ENCODE measurements at regions not wholly inside any gene's neighbourhood (a gene's known extent, or its start where the extent isn't known, plus 50 kb on each side); places are given as distances from the start of the nearest gene placed in this dataset.

DNA sequence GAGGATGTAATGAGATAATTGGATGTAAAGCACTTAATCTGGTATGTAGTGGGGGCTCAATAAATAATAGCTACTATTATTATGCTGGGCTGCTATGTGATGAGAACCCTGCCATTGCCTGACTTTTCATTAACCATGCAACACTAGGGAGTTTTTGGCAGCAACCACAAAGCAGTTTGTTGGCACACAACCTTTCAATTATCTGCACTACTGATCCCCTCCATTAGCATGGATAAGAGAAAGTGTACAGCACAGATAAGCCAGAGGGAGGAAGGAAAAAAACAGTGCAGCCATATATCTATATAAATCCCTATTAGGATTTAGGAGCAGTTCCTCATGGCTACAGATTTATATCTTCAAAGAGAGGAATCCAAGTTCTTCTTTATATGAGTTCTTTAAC is 498.5 kb downstream of the NUF2 start:
- H3K36me3 ChIP-seq (ENCODE audit: insufficient read depth, low read length): no peaks in the 10 kb centered on the region
- DNase-seq (ENCODE audit: low read depth, low spot score): no peak
- peak overlapping the region; percentile 11 for H3K9ac ChIP-seq (ENCODE audit: insufficient read length)
- no peaks in the 10 kb centered on the region for H3K9me3 ChIP-seq (ENCODE audit: low read depth, low read length)
- no peak for TF ChIP-seq POLR2AphosphoS5 (IDR thresholded peaks at IDR 0.05; ENCODE audit: borderline replicate concordance, low read depth, low read length)
- no peak for TF ChIP-seq EZH2 (IDR thresholded peaks at IDR 0.05)
- no peak for TF ChIP-seq FOXP2 (optimal IDR thresholded peaks at IDR 0.05; ENCODE audit: control extremely low read depth, extremely low read length, insufficient read depth)
- H3K27ac ChIP-seq: no peak overlapping the region
- H3K4me3 ChIP-seq: no peak overlapping the region

DNA sequence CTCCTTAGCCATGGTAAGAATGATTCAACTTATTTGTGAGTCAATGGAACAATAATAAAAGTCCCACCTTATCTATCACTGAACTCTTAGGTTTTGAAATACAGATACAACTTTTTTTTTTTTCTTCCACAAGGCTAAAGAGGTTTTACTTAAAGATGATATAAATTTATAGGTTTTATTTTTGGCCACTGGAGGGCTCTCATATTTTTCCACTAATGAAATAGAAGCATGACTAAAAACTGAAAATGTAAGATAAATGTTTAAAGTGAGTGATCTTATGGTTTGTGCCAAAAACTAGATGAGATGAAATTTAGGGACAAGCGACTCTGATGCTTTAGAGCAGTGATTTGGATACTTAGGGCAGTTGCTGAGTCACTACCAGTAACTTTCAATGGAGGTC is 499.0 kb downstream of the NUF2 start:
- H3K9me3 ChIP-seq (ENCODE audit: low read depth, low read length): no peaks in the 10 kb centered on the region
- no peak overlapping the region for H3K4me3 ChIP-seq
- no peak for TF ChIP-seq FOXP2 (optimal IDR thresholded peaks at IDR 0.05; ENCODE audit: control extremely low read depth, extremely low read length, insufficient read depth)
- no peak for TF ChIP-seq POLR2AphosphoS5 (IDR thresholded peaks at IDR 0.05; ENCODE audit: borderline replicate concordance, low read depth, low read length)
- no peak for TF ChIP-seq EZH2 (IDR thresholded peaks at IDR 0.05)
- H3K27ac ChIP-seq: no peak overlapping the region
- no peak overlapping the region for H3K9ac ChIP-seq (ENCODE audit: insufficient read length)
- no peaks in the 10 kb centered on the region for H3K36me3 ChIP-seq (ENCODE audit: insufficient read depth, low read length)
- DNase-seq (ENCODE audit: low read depth, low spot score): peak; percentile 32

DNA sequence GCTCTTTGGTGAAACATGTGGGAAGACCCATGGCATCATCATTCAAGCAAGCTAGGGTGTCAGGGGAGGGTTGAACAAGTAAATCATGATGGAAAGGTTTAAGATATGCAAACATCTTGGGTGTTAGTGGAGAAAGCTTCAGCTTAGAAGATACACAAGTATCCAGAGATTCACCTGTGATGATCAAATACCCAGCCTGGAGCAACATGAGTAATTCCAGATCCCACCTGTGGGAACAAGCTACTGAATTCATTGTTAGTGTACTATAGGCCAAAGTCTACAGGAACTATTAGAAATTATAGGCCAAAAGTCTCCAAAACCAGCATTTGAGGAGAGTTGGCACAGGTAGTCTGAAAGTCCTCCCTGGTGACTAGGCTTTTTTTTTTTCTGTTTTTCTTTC is 499.9 kb downstream of the NUF2 start:
- TF ChIP-seq EZH2 (IDR thresholded peaks at IDR 0.05) (no peak), FOXP2 (optimal IDR thresholded peaks at IDR 0.05; ENCODE audit: control extremely low read depth, extremely low read length, insufficient read depth) (no peak), POLR2AphosphoS5 (IDR thresholded peaks at IDR 0.05; ENCODE audit: borderline replicate concordance, low read depth, low read length) (no peak)
- Histone ChIP-seq H3K9ac (ENCODE audit: insufficient read length) (no peak overlapping the region), H3K27ac (no peak overlapping the region), H3K4me3 (no peak overlapping the region), H3K36me3 (ENCODE audit: insufficient read depth, low read length) (no peaks in the 10 kb centered on the region), H3K9me3 (ENCODE audit: low read depth, low read length) (no peaks in the 10 kb centered on the region)
- no peak for DNase-seq (ENCODE audit: low read depth, low spot score)

DNA sequence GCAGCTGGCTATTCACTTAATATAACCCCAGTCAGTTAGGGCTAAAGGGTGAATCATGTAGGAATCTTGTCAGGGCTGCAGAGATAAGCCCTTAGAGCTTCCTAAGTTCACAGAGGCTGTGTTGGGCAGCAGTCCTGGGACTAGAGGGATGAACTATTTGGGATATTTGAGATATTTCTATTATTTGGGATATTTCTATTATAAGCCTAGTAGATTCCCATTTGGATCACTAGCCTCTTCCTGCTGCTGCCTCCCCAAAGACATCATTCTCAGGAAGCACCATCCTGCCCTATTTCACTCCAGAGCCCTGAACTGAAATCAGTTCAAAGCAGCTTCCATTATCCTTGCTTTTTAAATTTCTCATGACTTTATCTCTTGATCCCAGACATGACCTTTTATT is 501.3 kb downstream of the NUF2 start:
- H3K27ac ChIP-seq: no peak overlapping the region
- TF ChIP-seq FOXP2 (optimal IDR thresholded peaks at IDR 0.05; ENCODE audit: control extremely low read depth, extremely low read length, insufficient read depth) (no peak), POLR2AphosphoS5 (IDR thresholded peaks at IDR 0.05; ENCODE audit: borderline replicate concordance, low read depth, low read length) (no peak), EZH2 (IDR thresholded peaks at IDR 0.05) (no peak)
- no peak overlapping the region for H3K4me3 ChIP-seq
- no peak for DNase-seq (ENCODE audit: low read depth, low spot score)
- no peaks in the 10 kb centered on the region for H3K36me3 ChIP-seq (ENCODE audit: insufficient read depth, low read length)
- H3K9me3 ChIP-seq (ENCODE audit: low read depth, low read length): no peaks in the 10 kb centered on the region
- H3K9ac ChIP-seq (ENCODE audit: insufficient read length): no peak overlapping the region

DNA sequence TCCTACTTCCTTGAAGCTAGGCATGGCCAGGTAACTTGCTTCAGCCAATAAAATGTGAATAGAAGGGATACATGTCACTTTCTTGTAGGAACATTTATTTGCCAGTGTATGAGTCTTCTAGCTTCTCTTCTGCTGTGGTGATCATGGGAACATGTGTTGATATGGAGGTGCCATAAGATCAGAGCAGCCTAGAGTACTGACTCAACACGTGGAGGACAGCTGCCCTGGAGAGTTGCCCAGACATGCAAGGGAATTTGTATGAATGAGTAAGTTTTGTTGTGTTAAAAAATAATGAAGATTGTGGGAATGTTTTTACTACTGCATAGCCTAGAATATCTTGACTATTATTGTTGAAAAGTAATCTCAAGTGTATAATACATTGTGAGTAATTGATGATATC is 502.3 kb downstream of the NUF2 start:
- TF ChIP-seq FOXP2 (optimal IDR thresholded peaks at IDR 0.05; ENCODE audit: control extremely low read depth, extremely low read length, insufficient read depth) (no peak), POLR2AphosphoS5 (IDR thresholded peaks at IDR 0.05; ENCODE audit: borderline replicate concordance, low read depth, low read length) (no peak), EZH2 (IDR thresholded peaks at IDR 0.05) (no peak)
- no peaks in the 10 kb centered on the region for H3K36me3 ChIP-seq (ENCODE audit: insufficient read depth, low read length)
- H3K9me3 ChIP-seq (ENCODE audit: low read depth, low read length): no peaks in the 10 kb centered on the region
- no peak overlapping the region for H3K27ac ChIP-seq
- DNase-seq (ENCODE audit: low read depth, low spot score): no peak
- H3K4me3 ChIP-seq: no peak overlapping the region
- H3K9ac ChIP-seq (ENCODE audit: insufficient read length): no peak overlapping the region

DNA sequence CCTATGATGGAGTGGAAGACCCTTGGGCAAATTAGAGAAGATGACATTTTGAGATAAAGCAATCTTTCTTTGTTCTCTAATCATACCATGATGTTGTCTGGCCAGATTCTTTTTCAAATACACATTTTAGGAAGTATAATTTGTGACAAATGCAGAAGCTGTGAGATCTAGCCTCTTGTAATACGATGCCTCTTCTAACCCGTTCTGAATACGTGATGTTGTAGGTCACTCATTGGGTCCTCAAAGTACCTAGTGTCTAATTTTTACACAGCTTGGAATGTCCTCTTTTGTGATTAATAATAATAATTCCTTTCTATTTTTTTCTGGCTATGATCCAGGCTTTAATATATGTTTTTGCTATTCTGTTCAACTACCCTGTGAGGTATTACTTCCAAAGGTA is 502.7 kb downstream of the NUF2 start:
- Histone ChIP-seq H3K9ac (ENCODE audit: insufficient read length) (no peak overlapping the region), H3K4me3 (no peak overlapping the region), H3K9me3 (ENCODE audit: low read depth, low read length) (no peaks in the 10 kb centered on the region), H3K36me3 (ENCODE audit: insufficient read depth, low read length) (no peaks in the 10 kb centered on the region), H3K27ac (no peak overlapping the region)
- no peak for TF ChIP-seq EZH2 (IDR thresholded peaks at IDR 0.05)
- TF ChIP-seq FOXP2 (optimal IDR thresholded peaks at IDR 0.05; ENCODE audit: control extremely low read depth, extremely low read length, insufficient read depth): no peak
- no peak for TF ChIP-seq POLR2AphosphoS5 (IDR thresholded peaks at IDR 0.05; ENCODE audit: borderline replicate concordance, low read depth, low read length)
- DNase-seq (ENCODE audit: low read depth, low spot score): no peak

DNA sequence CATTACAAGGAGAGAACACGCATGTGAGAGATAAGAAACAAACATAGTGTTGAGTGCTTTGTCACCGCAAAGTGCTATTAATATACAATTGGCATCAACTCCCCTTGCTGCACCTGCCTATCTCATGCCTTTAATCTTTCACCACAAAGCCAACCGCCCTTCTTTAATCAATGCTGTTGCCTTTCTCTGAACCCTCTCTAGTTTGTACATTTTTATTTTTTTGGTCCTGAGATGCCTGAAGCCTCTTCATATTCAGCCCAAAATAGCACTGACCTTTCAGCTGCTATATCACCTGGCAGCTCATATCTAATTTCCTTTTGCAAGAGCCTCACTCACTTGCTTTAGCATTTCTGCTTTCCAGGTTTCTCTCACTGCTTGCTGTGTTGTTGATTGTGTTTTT is 504.7 kb downstream of the NUF2 start:
- H3K4me3 ChIP-seq: no peak overlapping the region
- TF ChIP-seq EZH2 (IDR thresholded peaks at IDR 0.05) (no peak), POLR2AphosphoS5 (IDR thresholded peaks at IDR 0.05; ENCODE audit: borderline replicate concordance, low read depth, low read length) (no peak), FOXP2 (optimal IDR thresholded peaks at IDR 0.05; ENCODE audit: control extremely low read depth, extremely low read length, insufficient read depth) (no peak)
- no peaks in the 10 kb centered on the region for H3K9me3 ChIP-seq (ENCODE audit: low read depth, low read length)
- H3K36me3 ChIP-seq (ENCODE audit: insufficient read depth, low read length): no peaks in the 10 kb centered on the region
- DNase-seq (ENCODE audit: low read depth, low spot score): no peak
- H3K27ac ChIP-seq: no peak overlapping the region
- H3K9ac ChIP-seq (ENCODE audit: insufficient read length): no peak overlapping the region

DNA sequence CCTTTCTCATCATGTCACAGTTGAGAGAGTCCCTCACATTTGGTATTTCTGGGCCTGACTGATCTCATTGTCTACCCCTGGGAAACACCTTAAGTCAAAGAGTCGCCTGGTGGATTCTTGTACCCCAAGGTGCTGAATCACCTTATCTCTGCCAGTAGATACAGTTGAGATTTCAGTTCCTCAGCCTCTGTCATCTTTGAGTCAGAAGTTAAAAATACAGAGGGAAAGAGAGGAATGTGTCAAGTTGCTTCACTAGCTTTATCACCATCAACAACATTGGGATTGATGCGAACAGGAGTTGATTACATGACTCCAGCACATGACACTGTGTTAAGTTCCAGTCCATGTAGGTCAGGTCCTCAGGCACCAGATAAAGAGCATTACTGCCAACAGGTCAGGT is 513.0 kb downstream of the NUF2 start:
- TF ChIP-seq FOXP2 (optimal IDR thresholded peaks at IDR 0.05; ENCODE audit: control extremely low read depth, extremely low read length, insufficient read depth): no peak
- no peak for TF ChIP-seq POLR2AphosphoS5 (IDR thresholded peaks at IDR 0.05; ENCODE audit: borderline replicate concordance, low read depth, low read length)
- TF ChIP-seq EZH2 (IDR thresholded peaks at IDR 0.05): no peak

DNA sequence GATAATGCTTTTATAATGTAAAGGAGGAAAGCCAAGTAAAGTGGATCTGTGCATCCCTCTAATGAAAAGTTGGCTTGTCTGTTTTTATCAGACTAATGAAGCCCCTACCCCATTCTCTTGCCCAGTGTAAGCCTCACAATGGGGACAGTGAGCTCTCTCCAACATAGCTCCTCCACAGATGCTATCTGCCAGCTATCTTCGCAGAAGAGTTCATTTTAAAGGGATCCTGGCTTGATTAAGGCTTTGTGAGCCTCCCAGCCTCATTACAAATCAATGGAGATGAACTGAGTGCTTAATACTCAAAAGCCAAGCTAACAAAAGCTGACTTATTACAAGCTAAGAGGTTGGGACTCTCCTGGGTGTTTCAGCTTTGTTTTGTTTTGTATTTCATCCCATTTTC is 514.7 kb downstream of the NUF2 start:
- H3K4me3 ChIP-seq: no peak overlapping the region
- H3K9me3 ChIP-seq (ENCODE audit: low read depth, low read length): no peaks in the 10 kb centered on the region
- H3K36me3 ChIP-seq (ENCODE audit: insufficient read depth, low read length): no peaks in the 10 kb centered on the region
- TF ChIP-seq EZH2 (IDR thresholded peaks at IDR 0.05) (no peak), FOXP2 (optimal IDR thresholded peaks at IDR 0.05; ENCODE audit: control extremely low read depth, extremely low read length, insufficient read depth) (no peak), POLR2AphosphoS5 (IDR thresholded peaks at IDR 0.05; ENCODE audit: borderline replicate concordance, low read depth, low read length) (no peak)
- no peak for DNase-seq (ENCODE audit: low read depth, low spot score)
- no peak overlapping the region for H3K9ac ChIP-seq (ENCODE audit: insufficient read length)
- no peak overlapping the region for H3K27ac ChIP-seq

More for the DNA sequence above, 513.0 kb downstream of the NUF2 start:
- no peak overlapping the region for H3K27ac ChIP-seq
- no peak overlapping the region for H3K9ac ChIP-seq (ENCODE audit: insufficient read length)
- no peak overlapping the region for H3K4me3 ChIP-seq
- DNase-seq (ENCODE audit: low read depth, low spot score): no peak
- H3K9me3 ChIP-seq (ENCODE audit: low read depth, low read length): no peaks in the 10 kb centered on the region
- no peaks in the 10 kb centered on the region for H3K36me3 ChIP-seq (ENCODE audit: insufficient read depth, low read length)
